IPS-NIHi11 (cell line): ENCODE measurements at regions not wholly inside any gene's neighbourhood (a gene's known extent, or its start where the extent isn't known, plus 50 kb on each side); places are given as distances from the start of the nearest gene placed in this dataset.

Source experiments
- DNase-seq: peaks from one replicate; pipeline ENCODE4 v3.0.0; 2012; ENCODE audit warnings: mixed read lengths, low spot score

DNA sequence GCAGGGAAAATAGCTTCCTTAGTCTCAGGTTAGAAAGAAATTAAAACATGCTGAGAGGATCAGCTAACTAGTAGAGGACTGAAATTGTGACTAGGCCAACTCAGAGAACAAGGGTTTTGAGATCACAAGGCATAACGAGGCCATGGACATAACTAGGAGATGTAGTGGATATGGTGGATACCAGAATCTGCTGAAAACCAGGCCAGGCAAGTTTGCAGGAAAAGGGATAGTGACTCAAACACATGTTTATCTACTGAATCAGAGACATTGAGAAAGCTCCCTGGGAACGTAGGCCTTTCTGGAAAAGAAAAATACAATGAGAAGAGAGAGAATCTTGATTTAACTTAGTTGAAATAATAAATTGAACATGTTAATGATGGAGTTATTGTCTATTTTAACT is 326.5 kb upstream of the GBE1 start:
- no peak for DNase-seq

GRCh38 chr3:82085851-82086475 is 324.5 kb upstream of the GBE1 start:
- no peak for DNase-seq

- DNase-seq = no peak
Measured at GRCh38 chr3:82085356-82085755, 323.9 kb upstream of the GBE1 start.

GRCh38 chr3:82084824-82085223 is 323.4 kb upstream of the GBE1 start:
- no peak for DNase-seq

- DNase-seq = no peak
Measured at GRCh38 chr3:82082796-82083195, 321.4 kb upstream of the GBE1 start.

DNA sequence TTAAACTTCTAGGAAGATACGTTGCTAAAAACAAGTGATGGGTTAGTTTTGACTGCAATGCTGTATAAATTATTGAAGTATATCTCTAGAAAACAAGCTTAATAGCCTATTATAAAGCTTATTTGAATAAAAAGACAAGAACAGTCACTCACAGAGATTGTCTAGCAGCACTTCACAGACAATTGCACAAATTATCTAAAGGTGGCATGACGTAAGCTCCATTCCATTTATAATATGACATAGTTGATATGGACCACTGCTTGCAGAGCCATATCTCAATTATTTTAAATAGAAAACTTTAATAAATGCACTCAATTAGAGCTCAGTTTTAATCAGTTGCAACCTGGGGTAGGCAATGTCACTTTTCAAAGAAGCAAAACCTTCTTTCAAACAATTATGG is 319.9 kb upstream of the GBE1 start:
- no peak for DNase-seq

GRCh38 chr3:82080792-82081191 is 319.3 kb upstream of the GBE1 start:
- DNase-seq = no peak

GRCh38 chr3:82080261-82080660 is 318.8 kb upstream of the GBE1 start:
- peak; percentile 12 for DNase-seq

GRCh38 chr3:82079335-82079890 is 318.0 kb upstream of the GBE1 start:
- DNase-seq = no peak

GRCh38 chr3:82078246-82078645 is 316.8 kb upstream of the GBE1 start:
- DNase-seq = no peak

GRCh38 chr3:82067420-82067819 is 306.0 kb upstream of the GBE1 start:
- no peak for DNase-seq

DNA sequence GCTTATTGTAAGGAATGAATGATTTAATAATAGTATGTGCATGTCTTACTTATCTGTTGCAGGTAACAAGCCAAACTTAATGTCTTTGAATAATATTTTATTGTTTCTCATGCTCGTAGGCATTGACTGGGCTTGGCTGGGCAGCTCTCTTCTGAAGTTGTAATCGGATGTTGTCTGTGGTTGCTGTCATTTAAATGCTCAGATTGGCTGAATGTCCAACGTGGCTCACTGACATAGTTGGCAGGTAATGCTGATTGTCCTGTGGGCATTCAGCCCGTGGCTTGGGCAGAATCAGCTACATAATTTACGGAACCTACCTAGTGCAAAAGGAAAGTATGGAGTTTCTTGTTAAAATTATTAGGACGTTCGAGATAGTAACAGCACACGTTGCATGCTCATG is 297.4 kb upstream of the GBE1 start:
- no peak for DNase-seq

DNA sequence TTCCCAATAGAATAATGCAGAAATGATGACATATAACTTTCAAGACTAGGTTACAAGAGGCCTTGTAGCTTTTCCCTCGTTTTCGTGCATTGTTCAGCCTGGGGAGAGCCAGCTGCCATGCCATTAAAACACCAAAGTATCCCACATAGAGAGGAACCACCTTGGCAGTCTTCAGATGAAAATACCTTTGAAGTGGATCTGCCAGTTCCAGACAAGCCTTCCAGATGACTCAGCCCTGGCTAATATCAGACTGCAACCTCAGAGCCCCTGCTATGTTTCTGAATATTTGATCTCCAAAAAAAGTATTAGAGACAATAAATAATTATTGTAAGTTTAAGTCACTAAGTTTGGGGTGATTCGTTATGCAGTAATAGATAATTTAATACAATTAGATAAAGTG is 294.3 kb upstream of the GBE1 start:
- DNase-seq = peak; percentile 10

DNA sequence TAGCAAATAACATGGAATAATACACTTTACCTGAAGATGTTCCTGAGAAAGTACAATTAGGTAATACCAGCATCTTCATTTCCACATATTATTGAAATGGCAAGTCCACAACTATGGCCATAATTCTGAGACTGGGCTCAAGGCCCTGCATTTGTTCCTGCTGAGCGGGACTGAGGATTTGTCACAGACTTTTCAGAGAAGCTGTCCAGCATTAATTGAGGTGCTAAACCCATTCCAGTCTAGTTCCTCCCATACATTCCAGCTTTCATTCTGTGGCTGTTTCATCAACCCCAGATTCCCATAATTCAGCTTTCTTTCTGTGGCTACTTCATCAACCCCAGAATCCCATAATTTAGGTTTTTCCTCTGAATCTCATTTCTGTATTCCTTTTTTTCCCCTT is 293.4 kb upstream of the GBE1 start:
- no peak for DNase-seq

GRCh38 chr3:82053236-82053635 is 291.8 kb upstream of the GBE1 start:
- DNase-seq = no peak

- no peak for DNase-seq
Measured at GRCh38 chr3:82050382-82050781, 288.9 kb upstream of the GBE1 start.

DNA sequence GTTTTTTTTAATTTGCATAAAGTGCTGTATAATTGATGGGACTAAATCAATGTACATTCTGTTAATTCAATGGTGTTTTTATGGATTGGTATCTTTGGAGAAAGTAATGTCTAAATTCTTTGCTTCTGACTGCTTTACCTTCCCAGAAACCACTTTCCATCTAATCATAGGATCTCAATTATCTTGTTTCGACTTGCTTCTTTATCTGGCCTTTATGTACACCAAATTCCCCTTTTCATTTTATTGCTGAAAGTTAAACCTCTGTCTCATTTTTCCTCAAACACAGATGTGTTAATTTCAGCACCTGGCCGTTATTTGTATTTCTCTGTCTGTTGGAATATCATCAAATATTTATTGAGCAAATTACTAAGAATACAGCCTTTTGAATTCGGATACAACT is 287.3 kb upstream of the GBE1 start:
- DNase-seq = no peak

DNA sequence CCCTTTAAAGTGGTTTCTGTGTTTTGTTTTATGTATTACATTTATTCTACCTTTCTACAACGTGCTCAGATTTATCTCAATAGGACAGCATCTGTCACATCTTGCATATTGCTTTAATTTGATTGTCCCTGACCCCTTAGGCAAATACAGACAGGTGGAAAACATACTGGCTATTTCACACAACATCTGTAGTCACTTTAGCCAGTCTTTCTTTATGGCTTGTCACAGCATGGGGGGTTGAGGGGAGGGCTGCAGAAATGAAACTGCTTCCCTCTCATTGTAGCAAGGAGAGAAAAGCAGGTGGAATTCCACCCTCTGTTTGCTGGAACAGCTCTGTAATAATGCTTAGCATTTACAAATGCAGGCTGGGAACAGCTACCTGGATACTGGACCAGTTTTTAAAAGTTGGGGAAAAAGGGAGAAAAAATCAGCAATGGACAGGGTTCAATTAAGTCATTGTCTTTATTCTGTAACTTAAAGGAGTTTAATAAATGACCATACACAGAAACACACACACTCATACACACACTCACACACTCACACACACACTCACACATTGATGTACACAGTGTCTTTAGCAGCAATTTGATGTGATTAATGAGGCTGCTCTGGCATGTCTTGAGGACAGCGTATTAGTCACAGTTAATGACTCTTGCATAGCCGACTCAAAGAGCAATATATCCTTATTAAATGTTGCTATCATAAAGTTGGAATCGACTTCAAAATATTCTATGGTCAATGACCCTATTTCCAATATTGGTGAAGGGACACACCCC is 283.7 kb upstream of the GBE1 start:
- DNase-seq = no peak

DNA sequence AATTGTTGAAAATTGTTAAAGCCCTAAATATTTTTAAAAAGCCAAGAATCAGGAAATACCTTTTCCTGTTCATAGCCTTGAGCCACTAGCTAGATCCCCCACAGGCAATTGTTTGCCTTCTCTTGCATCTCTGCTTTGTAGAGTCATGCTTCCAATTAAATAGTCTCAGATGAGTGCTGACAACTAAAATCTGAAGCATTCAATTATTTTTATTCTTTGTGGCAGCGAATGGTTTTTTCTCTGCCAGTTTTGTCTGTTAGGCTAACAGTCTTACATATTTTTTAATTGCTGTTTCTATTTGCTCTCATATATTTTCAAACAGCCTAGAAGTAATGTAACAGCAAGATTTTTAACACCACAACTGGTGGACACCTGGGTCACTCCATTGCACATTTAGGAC is 277.1 kb upstream of the GBE1 start:
- DNase-seq = no peak

GRCh38 chr3:82033186-82033585 is 271.7 kb upstream of the GBE1 start:
- no peak for DNase-seq

DNA sequence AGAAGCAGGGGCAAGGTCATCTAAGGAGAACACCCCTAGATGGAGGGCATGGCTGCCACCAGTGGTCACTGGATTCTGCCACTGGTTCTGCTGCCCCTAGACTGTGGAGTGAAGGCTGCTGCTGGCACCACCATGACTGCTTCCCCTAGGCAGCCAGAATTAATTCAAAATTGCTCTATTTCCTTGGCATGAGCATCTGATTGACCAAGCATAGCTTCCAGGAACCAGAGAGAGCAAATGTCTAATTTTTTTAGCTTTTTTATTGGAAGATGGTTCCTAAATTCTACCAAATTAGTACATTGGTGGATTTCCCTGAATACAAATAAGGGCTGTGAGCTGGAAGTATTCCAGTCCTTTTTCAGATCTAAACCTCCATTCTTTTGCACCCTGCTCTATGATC is 270.2 kb upstream of the GBE1 start:
- DNase-seq = no peak

GRCh38 chr3:82030916-82031315 is 269.5 kb upstream of the GBE1 start:
- no peak for DNase-seq

GRCh38 chr3:82022836-82023235 is 261.4 kb upstream of the GBE1 start:
- no peak for DNase-seq

DNA sequence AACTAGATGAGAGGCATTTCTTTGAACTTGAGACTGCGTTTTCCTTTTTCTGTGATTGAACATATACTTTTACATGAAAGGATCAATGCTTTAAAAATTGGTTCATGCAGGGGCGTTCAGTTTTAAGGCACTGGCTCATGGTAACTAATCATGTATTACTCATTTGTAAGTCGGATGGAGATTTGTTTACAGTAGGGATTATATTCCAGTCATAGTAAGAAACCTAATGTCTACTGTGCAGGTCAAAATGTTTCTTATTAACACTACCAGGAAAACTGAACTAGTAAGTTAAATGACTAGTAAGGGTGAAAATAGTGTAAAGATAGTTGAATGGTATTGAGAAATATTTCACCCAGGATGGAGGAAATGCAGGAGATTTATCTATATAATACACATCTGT is 258.8 kb upstream of the GBE1 start:
- no peak for DNase-seq
